ENCODE measurements at regions not wholly inside any gene's neighbourhood (a gene's known extent, or its start where the extent isn't known, plus 50 kb on each side); places are given as distances from the start of the nearest gene placed in this dataset.

- no peak for TF ChIP-seq EZH2phosphoT487 (IDR thresholded peaks at IDR 0.05; ENCODE audit: insufficient read depth, low read depth)
- TF ChIP-seq EZH2 (IDR thresholded peaks at IDR 0.05; ENCODE audit: insufficient read depth, poor library complexity, severe bottlenecking): no peak
Measured at GRCh38 chr2:149892563-149892962, 305.0 kb upstream of the MMADHC start.
